GM23248 (cell line): ENCODE measurements at regions not wholly inside any gene's neighbourhood (a gene's known extent, or its start where the extent isn't known, plus 50 kb on each side); places are given as distances from the start of the nearest gene placed in this dataset.

Experiments
- DNase-seq: peaks from one replicate; pipeline ENCODE4 v3.0.0-alpha.2; 2015
- H2AFZ ChIP-seq: fragments of 200-600 bp; sonication (generic); 2 replicates; pipeline ENCODE4 v1.6.1; 2016; ENCODE audit warnings: antibody characterized with exemption
- H3F3A ChIP-seq: fragments of 200-600 bp; sonication (generic); 2 replicates; pipeline ENCODE4 v1.6.1; 2016; ENCODE audit warnings: mild to moderate bottlenecking, antibody characterized with exemption, mixed run types; ENCODE audit not compliant: insufficient read depth
- H3K27ac ChIP-seq: fragments of 200-600 bp; sonication (generic); 2 replicates; pipeline ENCODE4 v1.5.1; 2016; ENCODE audit warnings: mild to moderate bottlenecking
- H3K27me3 ChIP-seq: fragments of 200-600 bp; sonication (generic); replicated peaks from 2 replicates; pipeline ENCODE4 v1.6.1; 2016; ENCODE audit warnings: mild to moderate bottlenecking; ENCODE audit not compliant: insufficient read depth
- H3K36me3 ChIP-seq: fragments of 200-600 bp; sonication (generic); 2 replicates; pipeline ENCODE4 v1.6.1; 2016; ENCODE audit warnings: low read depth, mild to moderate bottlenecking
- H3K4me1 ChIP-seq: fragments of 200-600 bp; sonication (generic); 2 replicates; pipeline ENCODE4 v1.6.1; 2016; ENCODE audit warnings: mild to moderate bottlenecking; ENCODE audit not compliant: insufficient read depth
- H3K4me2 ChIP-seq: fragments of 200-600 bp; sonication (generic); one replicate; pipeline ENCODE4 v1.6.1; 2016; ENCODE audit warnings: mild to moderate bottlenecking; ENCODE audit not compliant: unreplicated experiment
- H3K4me3 ChIP-seq: fragments of 200-600 bp; sonication (generic); 2 replicates; pipeline ENCODE4 v1.5.1; 2016; ENCODE audit warnings: mild to moderate bottlenecking
- H3K79me2 ChIP-seq: fragments of 200-600 bp; sonication (generic); 2 replicates; pipeline ENCODE4 v1.6.1; 2016; ENCODE audit warnings: mild to moderate bottlenecking; ENCODE audit not compliant: insufficient read depth
- H3K9ac ChIP-seq: fragments of 200-600 bp; sonication (generic); 2 replicates; pipeline ENCODE4 v1.6.1; 2016; ENCODE audit warnings: mild to moderate bottlenecking
- H3K9me2 ChIP-seq: fragments of 200-600 bp; sonication (generic); 2 replicates; pipeline ENCODE4 v1.6.1; 2016; ENCODE audit warnings: mixed run types, mild to moderate bottlenecking, moderate library complexity; ENCODE audit not compliant: insufficient read depth
- H3K9me3 ChIP-seq: fragments of 200-600 bp; sonication (generic); one replicate; pipeline ENCODE4 v1.6.1; 2017; ENCODE audit warnings: low read depth
- H4K20me1 ChIP-seq: fragments of 200-600 bp; sonication (generic); 2 replicates; pipeline ENCODE4 v1.6.0; 2016; ENCODE audit not compliant: insufficient read depth
- EZH2 ChIP-seq: fragments of 200-600 bp; sonication (generic); IDR thresholded peaks from 2 replicates; pipeline ENCODE4 v1.6.1; 2018; ENCODE audit warnings: antibody characterized with exemption, mild to moderate bottlenecking; ENCODE audit not compliant: insufficient read depth, poor library complexity, severe bottlenecking
- EZH2phosphoT487 ChIP-seq: fragments of 200-600 bp; sonication (generic); IDR thresholded peaks from 2 replicates; pipeline ENCODE4 v1.6.1; 2018; ENCODE audit warnings: antibody characterized with exemption, moderate library complexity, mild to moderate bottlenecking, low read depth; ENCODE audit not compliant: insufficient read depth
- WGBS, 2 experiments: methylation state at CpG; one replicate each; pipeline ENCODE4 v1.1.6; 2015 to 2017; ENCODE audit warnings: low lambda C conversion rate in 2 of 2, low coverage in 1 of 2; ENCODE audit errors: missing lambda C conversion rate in 2 of 2; 5-methylcytosine and 5-hydroxymethylcytosine counted together
- in situ Hi-C: fragments of 300-500 bp; cut with MboI; formaldehyde crosslinking; loops from 2 replicates; pipeline ENCODE4 v1.15.0; 2020

GRCh38 chr1:229112832-229113548 is 157.9 kb upstream of the RAB4A start:
- H3K79me2 ChIP-seq = no peaks in the 10 kb centered on the region
- H3F3A ChIP-seq = no peaks in the 10 kb centered on the region
- in situ Hi-C loops = no loop called here
- no peaks in the 10 kb centered on the region for H3K27me3 ChIP-seq
- TF ChIP-seq EZH2phosphoT487 (no peak), EZH2 (no peak)
- 0 out of 2 replicates have a peak, but pooled peaks cover 6% of the 10 kb centered on the region for H3K4me1 ChIP-seq
- H3K36me3 ChIP-seq = no peaks in the 10 kb centered on the region
- H2AFZ ChIP-seq = no peak overlapping the region
- H3K9me3 ChIP-seq = no peaks in the 10 kb centered on the region
- H3K27ac ChIP-seq = no peak overlapping the region
- H3K4me2 ChIP-seq = no peak overlapping the region
- 92 to 93% methylated on average over 3 of the region's 3 CpGs for WGBS, 2 experiments
- DNase-seq = no peak
- H3K4me3 ChIP-seq = no peak overlapping the region
- no peak overlapping the region for H3K9ac ChIP-seq
- H4K20me1 ChIP-seq = no peaks in the 10 kb centered on the region
- H3K9me2 ChIP-seq = no peaks in the 10 kb centered on the region

GRCh38 chr1:229114315-229114714 is 156.6 kb upstream of the RAB4A start:
- Histone ChIP-seq H3K4me2 (no peak overlapping the region), H3K27me3 (no peaks in the 10 kb centered on the region), H4K20me1 (no peaks in the 10 kb centered on the region), H3K79me2 (no peaks in the 10 kb centered on the region), H3K4me1 (0 out of 2 replicates have a peak, but pooled peaks cover 10% of the 10 kb centered on the region), H3K9ac (no peak overlapping the region), H2AFZ (no peak overlapping the region), H3K27ac (no peak overlapping the region), H3K36me3 (no peaks in the 10 kb centered on the region), H3K9me3 (no peaks in the 10 kb centered on the region), H3F3A (no peaks in the 10 kb centered on the region), H3K4me3 (no peak overlapping the region), H3K9me2 (no peaks in the 10 kb centered on the region)
- TF ChIP-seq EZH2 = no peak
- no peak for TF ChIP-seq EZH2phosphoT487
- no peak for DNase-seq
- in situ Hi-C loops = no loop called here
- WGBS, 2 experiments = 31 to 35% methylated on average over 5 of the region's 5 CpGs

GRCh38 chr1:229114850-229115365 is 156.0 kb upstream of the RAB4A start:
- in situ Hi-C loops = no loop called here
- Histone ChIP-seq H3F3A (no peaks in the 10 kb centered on the region), H3K4me2 (no peak overlapping the region), H3K9me3 (no peaks in the 10 kb centered on the region), H3K9me2 (no peaks in the 10 kb centered on the region), H3K79me2 (no peaks in the 10 kb centered on the region), H3K4me3 (no peak overlapping the region), H3K4me1 (0 out of 2 replicates have a peak, but pooled peaks cover 10% of the 10 kb centered on the region), H3K27me3 (no peaks in the 10 kb centered on the region), H3K27ac (no peak overlapping the region), H4K20me1 (no peaks in the 10 kb centered on the region), H2AFZ (no peak overlapping the region), H3K36me3 (no peaks in the 10 kb centered on the region), H3K9ac (no peak overlapping the region)
- no peak for TF ChIP-seq EZH2phosphoT487
- no peak for TF ChIP-seq EZH2
- DNase-seq = no peak
- WGBS, 2 experiments = 89 to 94% methylated on average over 4 of the region's 4 CpGs

- Histone ChIP-seq H3K9me3 (no peaks in the 10 kb centered on the region), H3K9me2 (no peaks in the 10 kb centered on the region), H3K4me1 (0 out of 2 replicates have a peak, but pooled peaks cover 10% of the 10 kb centered on the region), H3K36me3 (no peaks in the 10 kb centered on the region), H3K4me3 (no peak overlapping the region), H3F3A (no peaks in the 10 kb centered on the region), H3K79me2 (no peaks in the 10 kb centered on the region), H3K4me2 (no peak overlapping the region), H2AFZ (no peak overlapping the region), H3K27ac (no peak overlapping the region), H3K27me3 (no peaks in the 10 kb centered on the region), H4K20me1 (no peaks in the 10 kb centered on the region), H3K9ac (no peak overlapping the region)
- 91 to 92% methylated on average over 14 to 16 of the region's 16 CpGs for WGBS, 2 experiments
- TF ChIP-seq EZH2 (no peak), EZH2phosphoT487 (no peak)
- in situ Hi-C loops = no loop called here
- DNase-seq = no peak
These were observed 154.8 kb upstream of the RAB4A start for GRCh38 chr1:229116114-229116513.
